Astrocyte (in vitro differentiated cells and primary cell): ENCODE measurements at regions not wholly inside any gene's neighbourhood (a gene's known extent, or its start where the extent isn't known, plus 50 kb on each side); places are given as distances from the start of the nearest gene placed in this dataset.

Source experiments
- EZH2 ChIP-seq: IDR thresholded peaks from 2 replicates; pipeline ENCODE4 v1.6.1; 2012; ENCODE audit warnings: mild to moderate bottlenecking, low read length, inconsistent platforms; ENCODE audit not compliant: insufficient read depth
- TF ChIP-seq, protein P1 (sequence below): IDR thresholded peaks from 2 replicates; pipeline ENCODE4 v1.5.1; 2011; ENCODE audit warnings: low read depth, mild to moderate bottlenecking, inconsistent platforms, low read length, moderate library complexity; ENCODE audit not compliant: insufficient read depth

DNA sequence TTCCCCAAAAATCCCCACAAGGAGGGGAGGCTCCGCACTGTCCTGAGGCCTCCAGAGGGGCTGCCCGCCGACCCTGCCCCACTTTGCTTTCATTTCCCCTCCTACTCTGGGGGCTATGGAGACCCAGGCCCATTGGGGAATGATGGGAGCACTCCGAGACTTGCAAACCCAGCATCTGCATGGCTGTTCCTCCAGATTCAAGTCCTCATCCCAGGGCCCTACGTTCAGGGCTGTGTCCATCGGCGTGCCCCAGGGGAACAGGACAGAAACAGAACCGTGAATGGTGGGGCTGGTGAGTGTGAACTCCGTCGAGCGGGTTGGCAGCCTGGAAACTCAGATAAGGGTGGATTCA, 116.1 kb upstream of the HDAC4 start:
- TF ChIP-seq EZH2 = no peak
- TF ChIP-seq, protein P1, sequence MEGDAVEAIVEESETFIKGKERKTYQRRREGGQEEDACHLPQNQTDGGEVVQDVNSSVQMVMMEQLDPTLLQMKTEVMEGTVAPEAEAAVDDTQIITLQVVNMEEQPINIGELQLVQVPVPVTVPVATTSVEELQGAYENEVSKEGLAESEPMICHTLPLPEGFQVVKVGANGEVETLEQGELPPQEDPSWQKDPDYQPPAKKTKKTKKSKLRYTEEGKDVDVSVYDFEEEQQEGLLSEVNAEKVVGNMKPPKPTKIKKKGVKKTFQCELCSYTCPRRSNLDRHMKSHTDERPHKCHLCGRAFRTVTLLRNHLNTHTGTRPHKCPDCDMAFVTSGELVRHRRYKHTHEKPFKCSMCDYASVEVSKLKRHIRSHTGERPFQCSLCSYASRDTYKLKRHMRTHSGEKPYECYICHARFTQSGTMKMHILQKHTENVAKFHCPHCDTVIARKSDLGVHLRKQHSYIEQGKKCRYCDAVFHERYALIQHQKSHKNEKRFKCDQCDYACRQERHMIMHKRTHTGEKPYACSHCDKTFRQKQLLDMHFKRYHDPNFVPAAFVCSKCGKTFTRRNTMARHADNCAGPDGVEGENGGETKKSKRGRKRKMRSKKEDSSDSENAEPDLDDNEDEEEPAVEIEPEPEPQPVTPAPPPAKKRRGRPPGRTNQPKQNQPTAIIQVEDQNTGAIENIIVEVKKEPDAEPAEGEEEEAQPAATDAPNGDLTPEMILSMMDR = no peak
